ENCODE measurements at regions not wholly inside any gene's neighbourhood (a gene's known extent, or its start where the extent isn't known, plus 50 kb on each side); places are given as distances from the start of the nearest gene placed in this dataset.

GRCh38 chr11:45560155-45560912 lies 105.1 kb downstream of the CHST1 start:
- intact Hi-C loops (cut with DNase I) = no loop called here
- Histone ChIP-seq H3K36me3 (replicated peaks in 1 of 2; ENCODE audit: insufficient read depth in 1 of 2, low read depth in 2 of 2) (no peaks in the 10 kb centered on the region), H3K27ac (no peak overlapping the region), H3K9me3 (no peaks in the 10 kb centered on the region), H3K27me3 (no peaks in the 10 kb centered on the region), H3K4me1 (no peaks in the 10 kb centered on the region), H3K4me3 (no peak overlapping the region)
- TF ChIP-seq POLR2A (IDR thresholded peaks at IDR 0.05) = no peak
- TF ChIP-seq CTCF (IDR thresholded peaks at IDR 0.05) = no peak
- ATAC-seq (no peak), DNase-seq (no peak)
- WGBS, 2 donors = 53 to 61% methylated on average over 10 of the region's 10 CpGs

GRCh38 chr11:45556851-45557707 lies 108.3 kb downstream of the CHST1 start:
- intact Hi-C loops (cut with DNase I) = no loop called here
- DNase-seq (no peak), ATAC-seq (peak; percentile 21)
- Histone ChIP-seq H3K27me3 (no peaks in the 10 kb centered on the region), H3K27ac (no peak overlapping the region), H3K4me3 (no peak overlapping the region), H3K4me1 (no peaks in the 10 kb centered on the region), H3K36me3 (replicated peaks in 1 of 2; ENCODE audit: insufficient read depth in 1 of 2, low read depth in 2 of 2) (no peaks in the 10 kb centered on the region), H3K9me3 (no peaks in the 10 kb centered on the region)
- TF ChIP-seq CTCF (IDR thresholded peaks at IDR 0.05) = no peak
- 60 to 72% methylated on average over 10 of the region's 10 CpGs for WGBS, 2 donors

- ATAC-seq (no peak), DNase-seq (no peak)
- 60 to 63% methylated on average over 12 to 13 of the region's 14 CpGs for WGBS, 2 donors
- intact Hi-C loops (cut with DNase I) = no loop called here
- Histone ChIP-seq H3K4me1 (no peaks in the 10 kb centered on the region), H3K27me3 (no peaks in the 10 kb centered on the region), H3K36me3 (replicated peaks in 1 of 2; ENCODE audit: insufficient read depth in 1 of 2, low read depth in 2 of 2) (no peaks in the 10 kb centered on the region), H3K4me3 (no peak overlapping the region), H3K9me3 (no peaks in the 10 kb centered on the region), H3K27ac (no peak overlapping the region)
- no peak for TF ChIP-seq POLR2A (IDR thresholded peaks at IDR 0.05)
- TF ChIP-seq CTCF (IDR thresholded peaks at IDR 0.05) = no peak
Observed at GRCh38 chr11:45554230-45554967, 111.0 kb downstream of the CHST1 start.

- Histone ChIP-seq H3K27me3 (no peaks in the 10 kb centered on the region), H3K4me1 (no peaks in the 10 kb centered on the region), H3K4me3 (no peak overlapping the region), H3K36me3 (replicated peaks in 1 of 2; ENCODE audit: insufficient read depth in 1 of 2, low read depth in 2 of 2) (no peaks in the 10 kb centered on the region), H3K27ac (no peak overlapping the region), H3K9me3 (no peaks in the 10 kb centered on the region)
- DNase-seq = no peak
- intact Hi-C loops (cut with DNase I) = no loop called here
- 82 to 83% methylated on average over 9 of the region's 9 CpGs for WGBS, 2 donors
- no peak for ATAC-seq
- TF ChIP-seq POLR2A (IDR thresholded peaks at IDR 0.05) (no peak), CTCF (IDR thresholded peaks at IDR 0.05) (no peak)
Observed at GRCh38 chr11:45553383-45553936, 112.0 kb downstream of the CHST1 start.

Data from body of pancreas (tissue), 4 donors.